GM08714 (cell line): ENCODE measurements at regions not wholly inside any gene's neighbourhood (a gene's known extent, or its start where the extent isn't known, plus 50 kb on each side); places are given as distances from the start of the nearest gene placed in this dataset.
"Not testable (repeated sequence)": the region's sequence is repeated elsewhere in the genome, so short reads cannot be mapped to it uniquely, and the experiment has no call there.

Experiments used
- H3K4me3 ChIP-seq: fragments of 200-500 bp; sonication (Bioruptor generic); 2 replicates; pipeline ENCODE4 v1.5.1; 2014; ENCODE audit warnings: mild to moderate bottlenecking, low read length, inconsistent platforms
- ZNF274 ChIP-seq: IDR thresholded peaks from 2 replicates; pipeline ENCODE4 v1.6.1; 2012; ENCODE audit warnings: mild to moderate bottlenecking, low read depth, low read length

DNA sequence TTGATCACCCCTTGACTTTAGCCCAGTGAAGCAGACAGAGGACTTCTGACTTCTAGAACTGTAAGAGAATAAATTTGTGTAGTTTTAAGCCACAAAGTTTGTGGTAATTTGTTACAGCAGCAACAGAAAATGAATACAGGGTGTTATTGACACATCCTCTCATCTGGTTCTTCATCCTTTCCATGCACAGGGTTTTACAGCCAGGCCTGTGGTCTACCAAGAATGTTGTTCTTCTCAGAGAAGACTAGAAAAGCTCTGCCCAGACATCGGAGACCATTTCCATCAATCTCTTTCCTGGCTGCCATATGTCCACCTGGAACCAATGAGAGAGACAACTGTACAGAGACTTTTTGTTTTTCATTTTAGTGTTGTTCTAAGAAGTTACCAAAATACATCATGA lies 308.2 kb upstream of the AMIGO2 start:
- no peak overlapping the region for H3K4me3 ChIP-seq
- TF ChIP-seq ZNF274 = no peak

DNA sequence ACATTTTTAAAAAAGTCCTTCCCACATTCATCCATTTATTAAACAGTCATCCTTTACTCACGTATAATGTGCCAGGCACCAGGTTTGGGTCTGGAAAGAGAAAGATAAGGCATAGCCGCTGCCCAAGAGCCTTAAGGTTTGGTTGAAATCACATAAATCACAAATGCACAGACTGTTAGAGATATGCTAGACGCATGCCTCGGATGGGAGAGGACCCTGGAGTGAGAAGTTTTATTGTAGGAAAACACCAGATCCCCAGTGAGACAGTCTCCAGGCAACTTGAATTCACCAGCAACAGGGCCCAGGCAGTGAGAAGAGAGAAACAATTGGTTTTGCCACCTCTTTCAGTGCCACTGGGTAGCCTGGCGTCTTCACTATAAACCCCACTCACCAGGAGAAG lies 305.9 kb upstream of the AMIGO2 start:
- no peak overlapping the region for H3K4me3 ChIP-seq
- no peak for TF ChIP-seq ZNF274

DNA sequence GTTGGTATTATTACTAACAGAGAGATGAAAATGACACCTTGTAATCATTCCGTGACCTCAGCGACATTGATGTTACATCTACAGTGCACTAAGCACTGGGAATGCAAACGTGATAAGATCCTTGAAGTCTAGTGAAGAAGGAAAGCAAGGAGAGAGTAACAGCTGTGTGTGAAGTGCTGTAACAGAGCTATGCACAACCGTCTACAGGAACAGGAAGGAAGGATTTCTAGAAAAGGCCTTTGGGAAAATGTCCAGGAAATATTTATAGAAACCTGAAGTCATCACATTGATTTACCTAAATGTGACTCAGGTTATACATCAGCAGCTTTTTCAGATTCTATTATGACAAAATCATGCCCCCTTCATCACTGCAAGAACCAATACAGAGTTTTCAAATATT lies 304.2 kb upstream of the AMIGO2 start:
- H3K4me3 ChIP-seq = no peak overlapping the region
- no peak for TF ChIP-seq ZNF274

DNA sequence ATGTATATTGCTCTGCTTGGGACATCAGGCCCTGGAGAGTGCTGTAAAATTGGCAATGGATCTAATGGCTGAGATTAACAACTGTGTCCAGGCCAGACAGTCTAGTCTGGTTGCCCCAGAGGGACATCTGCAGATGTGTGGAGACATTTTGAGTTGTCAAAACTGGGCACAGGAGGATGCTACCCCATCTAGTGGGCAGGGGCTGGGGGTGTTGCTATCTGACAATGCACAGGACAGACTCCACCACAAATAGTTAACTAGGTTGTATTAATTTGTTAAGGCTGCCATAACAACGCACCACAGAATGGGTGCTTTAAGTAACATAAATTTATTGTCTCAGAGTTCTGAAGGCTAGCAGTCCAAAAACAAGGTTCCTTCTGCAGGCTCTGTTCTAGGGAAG lies 302.5 kb upstream of the AMIGO2 start:
- TF ChIP-seq ZNF274 = no peak
- H3K4me3 ChIP-seq = no peak overlapping the region

DNA sequence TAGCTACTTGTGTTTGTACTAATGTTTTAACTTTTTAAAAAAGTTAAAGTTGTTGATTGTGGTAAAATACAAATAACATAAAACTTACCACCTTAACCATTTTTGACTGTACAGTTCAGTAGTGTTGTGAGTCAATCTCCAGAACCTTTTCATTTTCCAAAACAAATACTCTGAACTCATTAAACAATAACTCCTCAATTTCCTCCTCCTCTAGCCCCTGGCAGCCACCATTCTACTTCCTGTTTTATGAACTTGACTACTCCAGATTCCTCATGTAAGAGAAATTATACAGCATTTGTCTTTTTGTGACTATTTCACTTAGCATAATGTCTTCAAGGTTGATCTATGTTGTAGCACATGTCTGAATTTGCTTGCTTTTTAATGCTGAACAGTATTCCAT lies 299.1 kb upstream of the AMIGO2 start:
- no peak for TF ChIP-seq ZNF274
- H3K4me3 ChIP-seq = no peak overlapping the region

DNA sequence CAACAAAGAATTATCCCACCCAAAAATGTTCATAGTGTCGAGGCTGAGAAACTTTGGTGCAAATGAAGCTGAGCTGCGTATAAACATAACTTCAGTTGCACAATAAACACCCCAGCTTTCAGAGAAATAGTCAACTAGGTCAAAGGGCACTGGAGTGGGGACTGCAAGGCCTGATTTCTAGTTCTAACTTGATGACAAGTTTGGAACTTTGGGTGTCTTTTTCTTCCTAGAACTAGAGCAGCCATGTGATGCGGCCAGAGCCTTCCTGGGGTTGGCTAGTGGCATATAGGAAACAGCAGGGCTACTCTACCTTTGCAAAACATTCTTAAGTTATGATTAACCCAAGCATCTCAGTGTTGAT lies 298.4 kb upstream of the AMIGO2 start:
- TF ChIP-seq ZNF274 = no peak
- H3K4me3 ChIP-seq = no peak overlapping the region

DNA sequence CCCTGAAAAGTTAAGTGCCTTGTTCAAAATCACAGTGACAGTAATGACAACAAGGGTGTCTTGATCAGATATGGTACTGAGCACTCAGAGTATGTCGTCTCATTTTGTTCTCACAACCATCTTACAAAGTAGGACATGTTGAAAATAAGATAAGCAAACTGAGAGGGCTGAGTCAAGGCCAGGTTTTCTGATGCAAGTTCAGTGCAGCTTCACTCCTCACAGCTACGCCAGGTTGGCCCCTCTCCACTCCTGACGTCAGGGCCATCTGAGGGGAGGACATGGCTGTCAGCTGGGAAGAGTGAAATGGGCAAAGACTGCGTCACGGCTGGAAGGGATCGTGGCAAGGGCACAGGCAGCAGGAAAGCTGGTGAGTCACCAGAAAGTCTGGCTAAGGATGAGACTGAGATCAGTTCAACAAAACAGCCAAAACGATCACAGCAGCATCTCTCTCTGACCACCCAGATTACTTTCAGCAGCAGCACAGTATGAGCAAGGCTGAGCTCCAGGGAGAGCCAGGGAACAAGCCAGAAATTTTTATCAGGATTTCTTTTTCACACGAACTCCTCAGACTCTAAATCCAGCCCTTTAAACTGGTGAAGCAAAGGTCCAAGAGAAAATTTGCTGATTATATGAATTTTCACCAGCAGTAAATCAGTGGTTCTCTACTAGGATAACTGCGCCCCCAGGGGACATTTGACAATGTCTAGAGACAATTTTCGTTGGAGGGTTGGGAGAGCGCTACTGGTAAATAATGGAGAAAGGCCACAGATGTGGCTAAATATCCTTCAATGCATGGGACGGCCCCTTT lies 297.9 kb upstream of the AMIGO2 start:
- no peak for TF ChIP-seq ZNF274
- no peak overlapping the region for H3K4me3 ChIP-seq

DNA sequence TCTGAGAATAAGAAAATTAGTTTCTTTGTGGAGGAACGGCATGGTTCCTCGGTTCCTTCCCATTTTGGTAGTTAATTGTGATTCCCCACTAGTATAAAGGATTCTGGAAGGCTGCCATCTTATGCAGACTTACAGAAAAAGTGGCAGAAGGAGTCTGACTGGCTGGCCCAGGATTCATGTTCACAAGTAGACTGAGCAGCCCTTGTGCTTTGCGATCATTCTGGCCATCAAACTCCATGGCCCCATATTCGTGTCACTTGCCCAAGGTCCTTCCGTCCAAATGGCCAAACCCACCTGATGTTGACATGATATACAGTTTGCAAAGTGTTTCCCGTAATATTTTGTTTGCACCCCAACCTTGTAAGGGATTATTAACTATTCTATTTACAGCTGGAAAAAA lies 297.2 kb upstream of the AMIGO2 start:
- H3K4me3 ChIP-seq = no peak overlapping the region
- no peak for TF ChIP-seq ZNF274

DNA sequence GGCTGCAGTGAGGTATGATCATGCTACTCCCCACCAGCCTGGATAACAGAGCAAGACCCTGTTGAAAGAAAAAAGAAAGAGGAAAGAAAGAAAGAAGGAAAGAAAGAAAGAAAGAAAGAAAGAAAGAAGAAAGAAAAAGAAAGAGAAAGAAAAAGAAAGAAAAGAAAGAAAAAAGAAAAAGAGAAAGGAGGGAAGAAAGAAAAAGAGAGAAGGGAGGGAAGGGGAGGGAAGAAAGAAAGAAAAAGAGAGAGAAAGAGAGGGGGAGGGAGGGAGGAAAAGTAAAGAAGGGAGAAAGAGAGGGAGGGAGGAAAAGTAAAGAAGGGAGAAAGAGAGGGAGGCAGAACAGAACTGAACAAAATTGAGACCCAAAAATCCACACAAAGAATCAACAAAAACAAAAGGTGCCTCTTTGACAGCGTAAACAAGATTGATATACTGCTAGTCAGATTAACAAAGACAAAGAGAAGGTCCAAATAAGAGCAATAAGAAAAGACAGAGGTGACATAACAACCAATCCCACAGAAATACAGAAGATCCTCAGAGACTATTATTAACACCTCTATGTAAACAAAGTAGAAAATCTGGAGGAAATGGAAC lies 293.9 kb upstream of the AMIGO2 start:
- no peak overlapping the region for H3K4me3 ChIP-seq

DNA sequence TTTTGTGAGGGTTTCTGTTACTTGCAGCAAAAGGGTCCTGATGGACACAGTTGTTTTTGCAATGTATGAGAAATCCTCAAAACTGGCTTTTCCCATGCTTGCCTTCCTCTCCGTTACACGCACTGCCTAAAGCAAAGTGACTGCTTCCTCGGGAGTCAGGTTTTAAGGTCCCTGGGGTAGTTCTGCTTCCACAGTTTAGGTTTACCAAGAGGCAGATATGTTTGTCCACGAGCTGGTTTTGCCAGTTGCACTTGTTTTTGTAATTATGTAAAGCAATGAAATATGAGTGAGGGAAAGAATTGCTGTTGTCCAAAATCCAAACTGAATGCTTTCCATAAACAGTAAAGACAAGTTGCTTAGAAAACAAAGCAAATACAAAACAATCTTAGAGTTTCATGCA lies 290.7 kb upstream of the AMIGO2 start:
- H3K4me3 ChIP-seq = no peak overlapping the region
- no peak for TF ChIP-seq ZNF274

More for the DNA sequence above, 293.9 kb upstream of the AMIGO2 start:
- no peak for TF ChIP-seq ZNF274

DNA sequence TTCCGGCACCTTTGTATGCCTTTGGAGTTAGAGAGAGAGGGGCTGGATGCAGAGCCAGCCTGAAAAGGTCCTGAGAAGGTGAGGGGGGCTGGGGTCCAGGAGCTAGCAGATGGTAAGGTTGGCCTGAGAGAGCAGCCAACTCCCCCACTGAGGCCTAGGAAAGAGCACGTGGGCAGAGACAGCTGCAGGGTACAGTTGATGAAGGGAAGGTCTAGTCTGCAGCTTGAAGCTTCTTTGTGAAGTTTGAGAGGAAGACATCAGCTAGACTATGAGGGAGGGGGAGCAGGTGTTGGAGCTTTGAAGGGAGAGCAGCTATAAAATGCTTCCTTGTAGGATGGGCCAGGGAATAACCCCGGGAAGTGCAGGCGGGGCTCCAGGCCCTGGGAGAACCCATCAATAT lies 289.3 kb upstream of the AMIGO2 start:
- H3K4me3 ChIP-seq = no peak overlapping the region

DNA sequence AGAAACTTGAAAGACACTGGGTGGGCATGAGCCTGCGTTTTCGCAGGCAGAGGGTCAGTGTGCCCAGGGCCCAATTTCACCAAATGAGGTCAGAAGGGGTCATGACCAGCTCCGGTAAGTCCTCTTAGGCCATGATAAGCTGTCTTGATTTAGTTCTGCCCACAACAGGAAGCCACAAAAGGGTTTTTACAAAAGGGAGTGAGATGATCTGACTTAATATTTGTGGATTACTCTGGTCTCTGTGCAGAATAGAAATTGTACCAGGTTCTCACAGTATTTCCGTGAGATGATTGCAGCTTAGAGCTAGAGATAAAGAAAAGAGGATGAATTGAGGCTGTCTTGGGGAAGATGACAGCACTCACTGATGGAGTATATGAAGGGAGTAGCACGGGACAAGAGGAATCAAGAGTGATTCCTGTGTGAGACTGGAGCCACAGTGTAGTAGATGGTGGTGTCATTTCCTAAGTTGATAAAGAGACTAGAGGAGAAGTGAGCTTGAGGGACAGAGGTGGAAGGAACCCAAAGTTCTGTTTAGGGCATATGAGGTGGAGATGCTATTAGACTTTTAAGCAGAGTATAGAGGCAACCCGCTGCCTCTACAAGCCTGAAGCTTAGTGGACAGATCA lies 288.3 kb upstream of the AMIGO2 start:
- no peak overlapping the region for H3K4me3 ChIP-seq
- TF ChIP-seq ZNF274 = no peak

More for the DNA sequence above, 289.3 kb upstream of the AMIGO2 start:
- no peak for TF ChIP-seq ZNF274

DNA sequence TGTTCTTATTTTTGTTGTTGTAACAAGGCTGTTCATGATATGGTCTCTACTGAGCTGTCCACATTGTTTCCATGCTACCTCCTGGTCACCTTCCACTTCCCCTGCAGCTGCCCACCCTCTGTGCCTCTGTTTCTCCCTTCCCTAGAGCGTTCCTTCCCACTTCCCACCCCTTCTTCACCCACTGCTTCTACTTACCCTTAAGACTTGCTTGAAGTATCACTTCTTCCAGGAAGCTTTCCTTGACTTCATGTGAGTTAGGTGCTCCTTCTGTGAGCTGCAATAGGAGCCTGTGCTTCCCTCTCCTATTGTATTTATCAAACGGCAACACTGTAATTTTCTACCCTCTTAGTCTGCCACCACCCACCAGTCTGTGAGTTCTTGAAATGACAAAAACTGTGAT lies 286.8 kb upstream of the AMIGO2 start:
- H3K4me3 ChIP-seq = no peak overlapping the region
- TF ChIP-seq ZNF274 = no peak

DNA sequence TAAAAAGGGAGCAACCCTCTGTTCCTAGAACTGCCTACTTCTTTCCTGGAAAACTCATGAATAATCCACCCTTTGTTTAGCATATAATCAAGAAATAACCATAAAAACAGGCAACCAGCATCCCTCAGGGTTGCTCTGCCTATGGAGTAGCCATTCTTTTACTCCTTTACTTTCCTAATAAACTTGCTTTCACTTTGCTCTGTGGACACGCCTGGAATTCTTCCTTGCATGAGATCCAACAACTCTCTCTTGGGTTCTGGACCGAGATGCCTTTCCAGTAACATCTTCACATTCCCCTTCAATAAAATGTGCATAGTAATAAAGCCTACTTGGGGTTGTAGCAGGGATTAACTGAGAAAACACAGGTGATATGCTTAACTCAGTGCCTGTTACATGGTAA lies 286.4 kb upstream of the AMIGO2 start:
- no peak overlapping the region for H3K4me3 ChIP-seq
- no peak for TF ChIP-seq ZNF274

DNA sequence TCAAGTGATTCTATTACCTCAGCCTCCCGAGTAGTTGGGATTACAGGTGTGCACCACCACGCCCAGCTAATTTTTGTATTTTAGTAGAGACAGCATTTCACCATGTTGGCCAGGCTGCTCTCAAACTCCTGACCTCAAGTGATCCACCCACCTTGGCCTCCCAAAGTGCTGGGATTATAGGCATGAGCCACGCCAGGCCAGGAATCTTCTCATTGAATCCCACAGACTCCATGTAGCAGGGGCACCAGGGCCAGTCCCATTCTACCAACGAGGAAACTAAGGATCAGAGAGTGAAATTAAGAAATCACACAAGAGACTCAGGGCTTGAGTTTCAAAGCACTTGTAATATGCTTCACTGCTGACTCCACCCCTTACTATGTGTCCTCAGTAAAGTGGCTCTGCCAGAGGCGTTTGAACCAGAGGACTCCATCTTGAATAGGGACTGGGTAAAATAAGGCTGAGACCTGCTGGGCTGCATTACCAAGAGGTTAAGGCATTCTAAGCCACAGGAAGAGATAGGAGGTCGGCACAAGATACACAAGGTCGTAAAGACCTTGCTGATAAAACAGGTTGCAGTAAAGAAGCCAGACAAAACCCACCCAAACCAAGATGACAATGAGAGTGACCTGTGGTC lies 285.8 kb upstream of the AMIGO2 start:
- H3K4me3 ChIP-seq = not testable (repeated sequence)

DNA sequence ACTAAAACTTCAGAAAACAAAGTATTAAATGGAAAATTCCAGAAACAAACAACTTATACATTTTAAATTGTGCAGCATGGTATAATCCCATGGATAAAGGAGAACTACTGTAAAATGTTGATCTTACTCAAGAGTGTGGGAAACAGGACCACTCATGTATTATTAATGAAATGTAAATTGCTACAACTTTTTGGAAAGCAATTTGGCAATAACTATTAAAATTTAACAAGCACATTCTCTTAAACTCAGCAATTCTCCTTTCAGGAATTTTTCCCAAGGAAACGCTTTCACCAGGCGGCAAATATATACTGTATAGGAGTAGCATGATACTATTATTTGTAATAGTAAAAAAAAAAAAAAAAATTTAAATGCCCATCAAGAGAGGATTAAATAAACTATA lies 284.5 kb upstream of the AMIGO2 start:
- no peak for TF ChIP-seq ZNF274
- H3K4me3 ChIP-seq = no peak overlapping the region
